ENCODE measurements at regions not wholly inside any gene's neighbourhood (a gene's known extent, or its start where the extent isn't known, plus 50 kb on each side); places are given as distances from the start of the nearest gene placed in this dataset.

DNA sequence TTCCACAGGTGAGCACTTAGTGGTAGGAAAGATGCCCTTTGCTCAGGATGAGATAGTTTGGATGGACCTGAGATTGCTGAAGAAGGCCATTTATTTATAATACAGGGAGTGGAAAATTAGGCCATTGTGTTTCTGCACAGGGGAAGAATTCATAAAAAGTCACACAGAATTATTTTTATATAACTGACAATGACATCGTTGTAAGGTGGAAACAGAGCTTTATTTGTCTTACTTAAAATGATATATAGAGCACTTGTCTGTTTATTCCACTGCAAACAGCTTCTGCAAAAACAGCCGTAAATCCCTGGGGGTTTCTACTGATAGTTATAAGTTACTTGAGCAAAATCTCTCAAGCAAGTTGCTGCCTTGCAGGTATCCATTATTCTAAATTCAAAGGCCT lies 158.1 kb upstream of the ZNF521 start:
- TF ChIP-seq CTCF (IDR thresholded peaks at IDR 0.05), result no peak
- no peak for TF ChIP-seq POLR2A (IDR thresholded peaks at IDR 0.05)
- no peak for TF ChIP-seq EP300 (IDR thresholded peaks at IDR 0.05)
